Kidney capillary endothelial cell (primary cell): ENCODE measurements at regions not wholly inside any gene's neighbourhood (a gene's known extent, or its start where the extent isn't known, plus 50 kb on each side); places are given as distances from the start of the nearest gene placed in this dataset.

Experiments
- DNase-seq: peaks from one replicate; pipeline ENCODE4 v3.0.0-alpha.2; 2018; ENCODE audit warnings: low spot score

GRCh38 chr12:18207266-18207665, 54.1 kb upstream of the PIK3C2G start:
- no peak for DNase-seq

GRCh38 chr12:18206198-18206597, 55.1 kb upstream of the PIK3C2G start:
- no peak for DNase-seq

DNA sequence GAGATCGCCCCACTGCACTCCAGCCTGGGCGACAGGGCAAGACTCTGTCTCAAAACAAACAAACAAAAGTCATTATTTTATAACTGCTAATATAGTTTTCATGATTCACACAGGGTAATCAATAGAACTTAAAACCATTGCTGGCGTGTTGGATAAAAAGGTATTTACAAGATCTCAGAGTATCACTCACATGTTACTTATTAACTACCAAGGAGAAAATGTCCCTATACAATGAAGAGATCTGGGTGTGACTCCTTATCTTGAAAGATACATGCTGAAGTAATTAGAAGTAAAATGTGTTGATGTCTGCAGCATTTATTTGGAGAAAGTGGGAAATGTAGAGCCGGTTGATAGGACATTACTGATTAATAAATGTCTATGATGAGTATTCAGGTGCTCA, 57.3 kb upstream of the PIK3C2G start:
- DNase-seq: no peak

DNA sequence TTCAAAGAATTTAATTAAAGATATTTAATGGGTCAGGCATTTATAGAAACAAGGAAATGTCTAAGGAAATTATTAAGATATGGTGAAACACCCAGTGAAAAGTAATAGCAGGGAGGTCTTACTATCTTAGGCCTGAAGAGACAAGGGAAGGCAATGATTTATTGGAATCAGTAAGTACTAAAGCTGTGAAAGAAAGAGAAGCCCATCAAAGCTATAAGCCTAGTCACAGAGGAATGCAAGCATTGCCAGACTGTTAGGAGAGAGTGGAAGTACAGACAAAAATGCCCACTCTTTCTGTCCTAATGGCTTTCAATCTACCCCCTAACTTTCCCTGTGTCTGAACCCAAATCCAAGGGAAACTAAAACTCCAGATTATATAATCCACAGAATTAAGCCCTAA, 69.2 kb upstream of the PIK3C2G start:
- DNase-seq: no peak

- no peak for DNase-seq
Measured at GRCh38 chr12:18183141-18183540, 78.2 kb upstream of the PIK3C2G start.

GRCh38 chr12:18171571-18171970, 81.6 kb upstream of the RERGL start:
- no peak for DNase-seq

DNA sequence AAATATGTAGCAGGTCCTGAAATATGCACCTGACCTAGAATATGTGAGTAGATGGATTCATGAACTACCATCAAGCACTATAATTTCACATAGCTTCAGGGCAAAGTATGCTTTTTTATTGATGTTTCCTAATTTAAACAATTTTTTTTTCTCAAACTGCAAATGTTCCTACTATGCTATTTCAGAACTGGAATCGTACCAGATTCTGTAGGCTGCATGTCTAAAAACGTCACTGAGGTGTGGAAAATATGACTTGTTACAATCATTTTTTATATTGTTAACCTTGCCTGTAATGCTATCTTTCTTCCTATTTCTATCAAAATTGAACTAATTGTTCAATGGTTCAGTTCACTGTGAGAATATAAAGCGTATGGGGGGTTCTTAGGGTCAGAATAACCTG, 78.0 kb upstream of the RERGL start:
- DNase-seq: no peak

- DNase-seq: no peak
Measured at GRCh38 chr12:18165889-18166288, 75.9 kb upstream of the RERGL start.

DNA sequence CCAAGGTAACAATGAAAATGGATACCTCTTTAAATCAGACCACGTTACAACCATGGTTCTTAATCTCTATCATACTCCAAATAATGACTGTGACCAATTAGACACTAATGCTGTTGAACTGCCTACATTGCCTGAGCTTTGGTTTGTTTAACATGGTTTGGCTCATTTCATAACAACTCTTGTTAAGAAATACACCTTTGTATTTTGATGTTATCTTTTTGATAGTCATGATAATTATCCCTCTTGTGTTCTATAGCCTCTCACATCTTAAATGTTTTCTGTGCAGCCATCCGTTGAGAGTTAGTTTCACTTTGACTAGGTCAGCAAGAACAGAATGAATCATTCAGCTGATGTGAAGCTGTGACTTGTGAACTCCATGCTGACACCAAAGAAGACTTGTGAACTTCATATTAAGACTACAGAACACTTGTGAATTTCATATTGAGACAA, 75.5 kb upstream of the RERGL start:
- no peak for DNase-seq

DNA sequence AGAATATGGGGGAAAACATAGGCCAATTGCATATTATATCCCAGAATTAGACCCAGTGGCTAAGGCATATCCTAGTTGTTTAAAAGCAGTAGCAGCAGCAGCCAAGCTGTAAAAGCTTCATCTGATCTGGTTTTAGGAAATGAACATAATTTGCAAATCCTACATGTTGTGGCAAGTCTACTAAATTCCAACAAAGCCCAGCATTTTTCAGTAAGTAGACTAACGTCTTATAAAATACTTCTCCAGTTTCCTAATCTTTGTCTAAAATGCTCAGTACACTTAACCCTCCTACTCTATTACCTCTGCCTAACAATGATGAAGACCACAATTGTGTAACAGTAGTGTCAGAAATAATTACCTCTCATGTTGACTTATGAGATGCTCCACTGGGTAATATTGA, 70.9 kb upstream of the RERGL start:
- no peak for DNase-seq

DNA sequence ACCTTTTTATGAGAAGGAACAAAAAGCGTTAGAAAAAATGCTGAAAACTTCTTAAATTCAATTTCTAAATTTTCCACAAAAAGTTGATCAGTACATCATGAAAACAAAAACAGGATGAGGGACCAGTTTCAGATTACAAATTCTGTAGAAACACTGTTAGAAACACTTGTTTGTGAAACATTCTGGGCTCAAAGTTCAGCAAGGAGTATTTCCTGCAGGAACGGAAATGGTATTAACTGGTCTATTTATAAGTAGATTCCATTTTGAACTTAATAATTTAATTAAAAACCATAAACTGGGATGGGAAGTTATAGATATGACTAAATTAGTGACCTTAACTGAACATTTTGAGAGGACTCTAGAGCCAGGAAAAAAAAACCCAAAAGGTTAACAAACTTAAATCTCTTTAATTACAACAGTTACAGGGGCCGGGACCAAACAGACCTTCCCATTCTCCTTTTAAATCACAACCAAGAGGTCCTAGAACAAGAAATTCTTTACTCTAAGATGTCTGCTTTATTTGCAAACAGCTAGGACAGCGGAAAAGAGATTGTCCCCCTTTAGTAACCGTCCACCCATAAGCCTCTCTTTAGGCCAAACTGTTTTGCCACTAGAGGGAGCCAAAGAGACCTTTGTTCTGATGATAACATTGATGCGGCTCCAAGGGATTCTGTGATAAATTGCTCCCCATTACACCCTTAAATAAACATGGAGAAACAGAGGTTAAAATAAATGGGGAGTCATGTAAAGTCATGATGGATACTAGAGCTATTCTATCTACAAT, 69.0 kb upstream of the RERGL start:
- DNase-seq: peak; percentile 19

DNA sequence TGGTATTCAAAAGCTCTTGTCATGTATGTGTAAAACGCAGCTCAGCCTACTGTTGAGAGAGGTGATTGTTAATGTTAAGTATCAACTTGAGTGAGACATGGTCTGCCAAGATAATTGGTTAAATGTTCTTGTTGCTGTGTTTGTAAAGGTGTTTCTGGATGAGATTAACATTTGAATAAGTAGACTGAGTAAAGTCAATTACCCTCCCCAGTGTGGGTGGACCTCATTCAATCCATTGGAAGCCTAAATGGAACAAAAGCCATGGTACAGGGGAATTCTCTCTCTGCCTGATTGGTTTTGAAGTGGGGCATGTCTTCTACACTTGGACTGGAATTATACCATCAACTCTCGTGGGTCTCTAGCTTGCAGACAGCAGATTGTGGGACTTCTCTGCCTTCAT, 63.8 kb upstream of the RERGL start:
- no peak for DNase-seq

GRCh38 chr12:18151036-18151435, 61.0 kb upstream of the RERGL start:
- no peak for DNase-seq

DNA sequence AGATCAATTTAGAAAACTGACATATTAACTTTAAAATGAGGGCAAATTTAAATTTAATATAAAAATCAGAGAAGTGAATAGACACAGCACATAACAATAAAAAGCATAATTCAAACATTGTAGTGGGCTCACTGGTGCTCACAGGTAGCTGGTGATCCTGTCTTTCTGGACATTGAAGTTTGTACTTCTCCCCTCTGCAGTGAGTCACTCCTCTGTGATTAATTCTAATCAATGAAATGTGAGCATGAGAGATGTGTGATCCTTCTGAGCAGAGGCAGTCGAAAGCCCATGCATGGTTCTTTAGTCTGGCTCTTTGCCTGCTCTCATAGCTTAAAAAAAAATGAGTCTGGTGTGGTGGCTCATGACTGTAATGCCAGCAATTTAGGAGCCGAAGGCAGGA, 59.0 kb upstream of the RERGL start:
- no peak for DNase-seq

DNA sequence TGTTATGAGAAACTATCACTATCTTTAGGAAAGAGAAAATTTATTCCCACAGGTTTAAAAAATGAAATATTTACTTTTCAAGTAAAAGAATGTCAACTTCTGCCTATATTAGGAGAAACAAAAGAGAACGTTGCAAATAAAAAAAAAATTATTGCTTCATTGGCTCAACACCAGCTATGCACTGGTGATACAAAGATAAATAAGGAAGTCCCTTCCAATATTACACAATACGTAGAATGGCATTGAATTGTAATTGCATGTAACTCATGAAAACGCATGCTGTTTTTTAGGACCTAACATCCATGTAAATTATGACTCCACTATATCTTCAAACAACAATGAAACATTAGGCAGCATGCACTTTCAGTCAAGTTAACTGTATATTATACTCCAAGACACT, 56.4 kb upstream of the RERGL start:
- DNase-seq: no peak

DNA sequence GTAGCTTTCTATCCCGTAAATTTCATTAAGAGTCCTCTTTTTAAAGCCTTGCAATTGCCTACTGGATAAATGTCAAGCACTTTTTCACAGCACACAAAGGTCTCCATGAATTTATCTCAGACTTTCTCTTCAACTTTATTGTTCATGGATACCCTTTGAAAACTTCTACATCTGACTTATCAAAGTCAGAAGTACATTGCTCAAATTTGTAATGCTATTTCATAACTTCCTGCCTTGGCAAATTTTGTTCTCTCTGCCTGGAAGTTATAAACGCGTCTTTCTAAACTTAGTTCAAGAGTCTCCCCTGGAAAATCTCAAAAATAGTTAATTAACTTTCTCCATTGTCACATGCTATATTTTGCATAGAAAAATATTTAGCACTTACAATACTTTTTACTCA, 55.9 kb upstream of the RERGL start:
- no peak for DNase-seq

GRCh38 chr12:18141048-18141982, 51.3 kb upstream of the RERGL start:
- no peak for DNase-seq

GRCh38 chr12:18139989-18140596, 50.1 kb upstream of the RERGL start:
- DNase-seq: peak; percentile 28
